GM21515 (cell line): ENCODE measurements at regions not wholly inside any gene's neighbourhood (a gene's known extent, or its start where the extent isn't known, plus 50 kb on each side); places are given as distances from the start of the nearest gene placed in this dataset.

Source experiments
- ATAC-seq: cut with Tn5 transposase; IDR thresholded peaks from one replicate; pipeline ENCODE4 v1.9.1; 2021; ENCODE audit not compliant: unreplicated experiment

GRCh38 chr3:18295171-18295920 is 129.8 kb downstream of the SATB1 start:
- peak; percentile 98 for ATAC-seq

- no peak for ATAC-seq
Observed at GRCh38 chr3:18290157-18290556, 135.0 kb downstream of the SATB1 start.

GRCh38 chr3:18288243-18288642 is 136.9 kb downstream of the SATB1 start:
- no peak for ATAC-seq

- no peak for ATAC-seq
Observed at GRCh38 chr3:18284716-18285115, 140.4 kb downstream of the SATB1 start.

- no peak for ATAC-seq
Observed at GRCh38 chr3:18283680-18284079, 141.5 kb downstream of the SATB1 start.

- ATAC-seq: no peak
Observed at GRCh38 chr3:18282507-18282906, 142.6 kb downstream of the SATB1 start.

- no peak for ATAC-seq
Observed at GRCh38 chr3:18279226-18279737, 145.9 kb downstream of the SATB1 start.

GRCh38 chr3:18264853-18265252 is 160.3 kb downstream of the SATB1 start:
- no peak for ATAC-seq

GRCh38 chr3:18264361-18264760 is 160.8 kb downstream of the SATB1 start:
- ATAC-seq: no peak

- peak; percentile 78 for ATAC-seq
Observed at GRCh38 chr3:18258492-18258891, 166.6 kb downstream of the SATB1 start.

GRCh38 chr3:18252578-18252977 is 172.6 kb downstream of the SATB1 start:
- no peak for ATAC-seq

GRCh38 chr3:18250991-18251390 is 174.1 kb downstream of the SATB1 start:
- ATAC-seq: no peak

GRCh38 chr3:18249126-18249525 is 176.0 kb downstream of the SATB1 start:
- ATAC-seq: no peak

GRCh38 chr3:18247776-18248310 is 177.3 kb downstream of the SATB1 start:
- ATAC-seq: no peak

GRCh38 chr3:18247139-18247695 is 177.9 kb downstream of the SATB1 start:
- no peak for ATAC-seq

- ATAC-seq: no peak
Observed at GRCh38 chr3:18246336-18247060, 178.6 kb downstream of the SATB1 start.

- no peak for ATAC-seq
Observed at GRCh38 chr3:18245721-18246120, 179.4 kb downstream of the SATB1 start.

GRCh38 chr3:18241837-18242236 is 183.3 kb downstream of the SATB1 start:
- ATAC-seq: no peak

- no peak for ATAC-seq
Observed at GRCh38 chr3:18239674-18240073, 185.5 kb downstream of the SATB1 start.

GRCh38 chr3:18238746-18239331 is 186.3 kb downstream of the SATB1 start:
- ATAC-seq: no peak

- ATAC-seq: no peak
Observed at GRCh38 chr3:18238332-18238731, 186.8 kb downstream of the SATB1 start.
